K562 (cell line): ENCODE measurements at regions not wholly inside any gene's neighbourhood (a gene's known extent, or its start where the extent isn't known, plus 50 kb on each side); places are given as distances from the start of the nearest gene placed in this dataset.

Experiments used
- ATAC-seq: fragments of 200-7000 bp; cut with Tn5 transposase; 3 replicates; pipeline ENCODE4 v1.9.1; 2020; ENCODE audit warnings: moderate library complexity
- BruUV-seq: library from RNA; stranded (reverse); fragments of 400-500 nt; replicated peaks from 2 replicates; lab custom pipeline; 2021; lab: Mats Ljungman, UMichigan
- CTCF ChIA-PET: fragments of 300-600 bp; formaldehyde crosslinking; extraction: SDS; loops from one replicate; lab custom pipeline; 2021; ENCODE audit warnings: low intra/inter-chr PET ratio; lab: Yijun Ruan, JAX
- POLR2A ChIA-PET: fragments of 300-600, 350-650 bp; sonication (Branson Sonifier 250); formaldehyde crosslinking; extraction: SDS; loops from one replicate; lab custom pipeline; 2021; ENCODE audit warnings: antibody characterized with exemption, inconsistent platforms; lab: Yijun Ruan, JAX
- DNase-seq, 4 experiments: peaks; one replicate each; pipeline versions ENCODE4 v3.0.0 to v3.0.0-alpha.2; 2011 to 2018; ENCODE audit warnings: low spot score in 3 of 4, mixed read lengths in 3 of 4; ENCODE audit errors: extremely low read depth in 1 of 4
- FAIRE-seq: peaks from 2 replicates; lab custom pipeline; 2011; peaks lifted over from hg19 to GRCh38; lab: Jason Lieb, UNC
- H2AFZ ChIP-seq: 2 replicates; pipeline ENCODE4 v1.6.0; 2011; ENCODE audit warnings: low read depth, low read length, control low read depth, inconsistent platforms
- H3K27ac ChIP-seq: fragments of 200-600 bp; 3 replicates; pipeline ENCODE4 v1.8.0; 2011; ENCODE audit warnings: low read depth, mild to moderate bottlenecking, control low read depth, inconsistent platforms, low read length, moderate library complexity, mixed read lengths; ENCODE audit errors: extremely low read depth
- H3K27me3 ChIP-seq, 2 experiments: fragments of 300-600 bp in 1 of 2; 2 replicates in 1 of 2; 3 replicates in 1 of 2; pipeline versions ENCODE4 v1.6.0 to v1.8.0; 2011; ENCODE audit warnings: inconsistent platforms in 2 of 2, low read length in 2 of 2, mild to moderate bottlenecking in 1 of 2, mixed read lengths in 1 of 2, moderate library complexity in 1 of 2; ENCODE audit not compliant: control insufficient read depth in 2 of 2, insufficient read depth in 2 of 2
- H3K36me3 ChIP-seq: fragments of 300-600 bp; 3 replicates; pipeline ENCODE4 v1.8.0; 2011; ENCODE audit warnings: mild to moderate bottlenecking, low read length, inconsistent platforms; ENCODE audit not compliant: control insufficient read depth, insufficient read depth
- H3K4me1 ChIP-seq, 2 experiments: fragments of 200-600 bp in 1 of 2; replicated peaks in 1 of 2; 2 replicates in 1 of 2; 3 replicates in 1 of 2; pipeline versions ENCODE4 v1.5.1 to v1.8.0; 2011; ENCODE audit warnings: inconsistent platforms in 2 of 2, low read length in 2 of 2, mild to moderate bottlenecking in 1 of 2, mixed read lengths in 1 of 2, moderate library complexity in 1 of 2; ENCODE audit not compliant: control insufficient read depth in 2 of 2, insufficient read depth in 2 of 2
- H3K4me2 ChIP-seq: 2 replicates; pipeline ENCODE4 v1.6.1; 2011; ENCODE audit warnings: low read length, control low read depth, inconsistent platforms, mixed read lengths; ENCODE audit not compliant: insufficient read depth
- H3K4me3 ChIP-seq: fragments of 200-600 bp; sonication (generic), shearing (Covaris generic); 2 replicates; pipeline ENCODE4 v1.5.1; 2016; ENCODE audit warnings: control low read depth, inconsistent platforms
- H3K79me2 ChIP-seq: fragments of 200-600 bp; 3 replicates; pipeline ENCODE4 v1.8.0; 2011; ENCODE audit warnings: low read length, inconsistent platforms; ENCODE audit not compliant: control insufficient read depth, insufficient read depth
- H3K9ac ChIP-seq, 2 experiments: 2 replicates each; pipeline versions ENCODE4 v1.6.0 to v1.6.1; 2011; ENCODE audit warnings: low read depth in 2 of 2, low read length in 2 of 2, control low read depth in 1 of 2, inconsistent platforms in 1 of 2, mild to moderate bottlenecking in 1 of 2, mixed read lengths in 1 of 2; ENCODE audit not compliant: insufficient read depth in 1 of 2
- H3K9me1 ChIP-seq: one replicate; pipeline ENCODE4 v1.6.0; 2011; ENCODE audit warnings: inconsistent platforms, mild to moderate bottlenecking, low read length, moderate library complexity; ENCODE audit not compliant: control insufficient read depth, insufficient read depth
- H3K9me3 ChIP-seq: replicated peaks from 2 replicates; pipeline ENCODE4 v1.5.1; 2011; ENCODE audit warnings: low read depth, low read length, inconsistent platforms; ENCODE audit not compliant: control insufficient read depth, insufficient read depth
- H4K20me1 ChIP-seq: replicated peaks from 2 replicates; pipeline ENCODE4 v1.6.1; 2011; ENCODE audit warnings: low read length, inconsistent platforms, mixed read lengths; ENCODE audit not compliant: control insufficient read depth, insufficient read depth
- AFF4 ChIP-seq: sonication (generic); formaldehyde crosslinking; IDR thresholded peaks from 2 replicates; pipeline ENCODE4 v1.8.0; 2023; ENCODE audit warnings: mild to moderate bottlenecking, missing genetic modification reagents
- ARNT ChIP-seq, 2 experiments: fragments of 450-650 bp; IDR thresholded peaks; 2 replicates each; pipeline ENCODE4 v1.6.1; 2016; ENCODE audit warnings: mild to moderate bottlenecking in 1 of 2
- CHD1 ChIP-seq: fragments of 200-600 bp; sonication (generic); IDR thresholded peaks from one replicate; pipeline ENCODE4 v1.6.1; 2012; ENCODE audit warnings: mild to moderate bottlenecking, moderate library complexity, low read length, inconsistent platforms
- GATAD2A ChIP-seq: fragments of 450-650 bp; IDR thresholded peaks from 2 replicates; pipeline ENCODE4 v1.6.1; 2017
- GTF2E2 ChIP-seq: fragments of 200-800 bp; sonication (Bioruptor generic); IDR thresholded peaks from 2 replicates; pipeline ENCODE4 v1.6.1; 2016; ENCODE audit warnings: missing genetic modification characterization, missing compliant biosample characterization
- MITF ChIP-seq: IDR thresholded peaks from 2 replicates; pipeline ENCODE4 v1.6.1; 2014; ENCODE audit warnings: antibody characterized with exemption
- NKRF ChIP-seq: fragments of 450-650 bp; IDR thresholded peaks from 2 replicates; pipeline ENCODE4 v1.6.1; 2016; ENCODE audit warnings: borderline replicate concordance
- NRF1 ChIP-seq, 2 experiments: fragments of 450-650 bp; IDR thresholded peaks in 1 of 2; conservative IDR thresholded peaks in 1 of 2; 2 replicates each; pipeline ENCODE4 v1.6.1; 2014; ENCODE audit warnings: mild to moderate bottlenecking in 2 of 2
- PTBP1 ChIP-seq: fragments of 200-400 bp; formaldehyde crosslinking; IDR thresholded peaks from 2 replicates; pipeline ENCODE4 v1.6.1; 2017; ENCODE audit warnings: low read depth, low read length
- TAL1 ChIP-seq: fragments of 450-650 bp; IDR thresholded peaks from 2 replicates; pipeline ENCODE4 v1.6.1; 2016; ENCODE audit warnings: mild to moderate bottlenecking
- XRCC4 ChIP-seq: IDR thresholded peaks from one replicate; pipeline ENCODE4 v1.6.1; 2011; ENCODE audit not compliant: insufficient read depth, insufficient read length; ENCODE audit errors: extremely low read depth
- ZNF263 ChIP-seq: sonication (generic); formaldehyde crosslinking; IDR thresholded peaks from 2 replicates; pipeline ENCODE4 v1.8.0; 2022; ENCODE audit warnings: mild to moderate bottlenecking, missing genetic modification reagents, borderline replicate concordance
- ZNF518B ChIP-seq: fragments of 250-450 bp; sonication (Bioruptor Pico); IDR thresholded peaks from 2 replicates; pipeline ENCODE4 v1.5.0; 2021; ENCODE audit warnings: mild to moderate bottlenecking, moderate library complexity
- WGBS: fragments of 100-300 bp; shearing (Covaris generic); methylation state at CpG from one replicate; pipeline ENCODE4 v1.1.6; 2016; ENCODE audit warnings: low coverage, mixed read lengths; ENCODE audit not compliant: insufficient coverage; ENCODE audit errors: missing lambda C conversion rate; 5-methylcytosine and 5-hydroxymethylcytosine counted together
- in situ Hi-C: fragments of 300-500 bp; cut with MboI; formaldehyde crosslinking; loops from 4 replicates; pipeline ENCODE4 v1.15.0; 2018; ENCODE audit warnings: inconsistent platforms, mixed read lengths
- intact Hi-C: fragments of 100-400 bp; cut with micrococcal nuclease; formaldehyde crosslinking; loops from 2 replicates; pipeline ENCODE4 v1.14.2; 2022

- no TSS peak for BruUV-seq
- H3K9me1 ChIP-seq = no peaks in the 10 kb centered on the region
- peaks cover 0 to 18% of the 10 kb centered on the region in 2 experiments; a peak in 1 of 5 replicates for H3K27me3 ChIP-seq
- no peaks in the 10 kb centered on the region for H3K79me2 ChIP-seq
- no peaks in the 10 kb centered on the region for H3K36me3 ChIP-seq
- FAIRE-seq = no peak
- ChIA-PET CTCF (no interaction called here), POLR2A (no interaction called here)
- WGBS = 0% methylated on average over 12 of the region's 14 CpGs
- H3K4me2 ChIP-seq = no peak overlapping the region
- ATAC-seq = no peak
- no peak overlapping the region for H2AFZ ChIP-seq
- no peaks in the 10 kb centered on the region for H4K20me1 ChIP-seq
- H3K9ac ChIP-seq = no peak overlapping the region
- intact Hi-C loops = no loop called here
- no peak overlapping the region for H3K4me3 ChIP-seq
- no peaks in the 10 kb centered on the region for H3K4me1 ChIP-seq
- DNase-seq = no peak
- no peak for TF ChIP-seq CHD1
- no peak for TF ChIP-seq GTF2E2 (tag)
- no peak for TF ChIP-seq XRCC4
- no peak for TF ChIP-seq PTBP1
- no peak for TF ChIP-seq MITF
- no peak for TF ChIP-seq ZNF518B (CRISPR knock-in tag)
- TF ChIP-seq AFF4 (CRISPR knock-in tag) = no peak
- no peak for TF ChIP-seq ARNT (IDR thresholded peaks at IDR 0.05)
- no peak for TF ChIP-seq NRF1 (conservative IDR thresholded peaks at IDR 0.05 in 1 of 2, IDR thresholded peaks at IDR 0.05 in 1 of 2)
- no peak for TF ChIP-seq ZNF263
- no peak for TF ChIP-seq NKRF
- TF ChIP-seq TAL1 = no peak
- no peak for TF ChIP-seq GATAD2A
- H3K27ac ChIP-seq = no peak overlapping the region
- peaks cover 6% of the 10 kb centered on the region for H3K9me3 ChIP-seq
- in situ Hi-C loops = no loop called here
Measured at GRCh38 chr4:3611778-3612177, 79.6 kb upstream of the LRPAP1 start.
